VCaP (cell line): ENCODE measurements at regions not wholly inside any gene's neighbourhood (a gene's known extent, or its start where the extent isn't known, plus 50 kb on each side); places are given as distances from the start of the nearest gene placed in this dataset.

Source experiments
- H3K27ac ChIP-seq: fragments of 450-650 bp; 2 replicates; pipeline ENCODE4 v1.5.1; 2017
- TF ChIP-seq, protein P1 (sequence below): fragments of 450-650 bp; conservative IDR thresholded peaks from 2 replicates; pipeline ENCODE4 v1.5.1; 2017; ENCODE audit warnings: mild to moderate bottlenecking, moderate library complexity

DNA sequence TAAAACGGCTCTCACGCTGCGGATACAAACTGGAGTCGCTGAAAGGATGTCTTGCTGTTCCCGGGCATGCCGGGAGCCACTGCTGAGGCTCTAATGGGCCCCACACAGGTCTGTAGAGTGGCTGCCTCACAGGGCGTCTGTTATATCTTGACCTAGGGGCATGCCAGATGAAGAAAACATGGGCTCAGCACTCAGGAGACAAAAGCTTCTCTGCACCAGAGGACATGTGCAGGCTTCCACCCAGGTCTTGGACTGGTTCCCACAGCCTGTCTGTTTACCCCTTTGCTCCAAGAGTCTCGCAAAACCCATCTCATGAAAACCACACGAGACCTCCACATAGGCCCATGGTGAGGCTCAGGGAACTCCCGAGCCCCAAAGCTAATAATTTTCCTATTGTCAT lies 134.2 kb downstream of the RPS29 start:
- H3K27ac ChIP-seq: no peak overlapping the region
- TF ChIP-seq, protein P1, sequence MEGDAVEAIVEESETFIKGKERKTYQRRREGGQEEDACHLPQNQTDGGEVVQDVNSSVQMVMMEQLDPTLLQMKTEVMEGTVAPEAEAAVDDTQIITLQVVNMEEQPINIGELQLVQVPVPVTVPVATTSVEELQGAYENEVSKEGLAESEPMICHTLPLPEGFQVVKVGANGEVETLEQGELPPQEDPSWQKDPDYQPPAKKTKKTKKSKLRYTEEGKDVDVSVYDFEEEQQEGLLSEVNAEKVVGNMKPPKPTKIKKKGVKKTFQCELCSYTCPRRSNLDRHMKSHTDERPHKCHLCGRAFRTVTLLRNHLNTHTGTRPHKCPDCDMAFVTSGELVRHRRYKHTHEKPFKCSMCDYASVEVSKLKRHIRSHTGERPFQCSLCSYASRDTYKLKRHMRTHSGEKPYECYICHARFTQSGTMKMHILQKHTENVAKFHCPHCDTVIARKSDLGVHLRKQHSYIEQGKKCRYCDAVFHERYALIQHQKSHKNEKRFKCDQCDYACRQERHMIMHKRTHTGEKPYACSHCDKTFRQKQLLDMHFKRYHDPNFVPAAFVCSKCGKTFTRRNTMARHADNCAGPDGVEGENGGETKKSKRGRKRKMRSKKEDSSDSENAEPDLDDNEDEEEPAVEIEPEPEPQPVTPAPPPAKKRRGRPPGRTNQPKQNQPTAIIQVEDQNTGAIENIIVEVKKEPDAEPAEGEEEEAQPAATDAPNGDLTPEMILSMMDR: no peak

DNA sequence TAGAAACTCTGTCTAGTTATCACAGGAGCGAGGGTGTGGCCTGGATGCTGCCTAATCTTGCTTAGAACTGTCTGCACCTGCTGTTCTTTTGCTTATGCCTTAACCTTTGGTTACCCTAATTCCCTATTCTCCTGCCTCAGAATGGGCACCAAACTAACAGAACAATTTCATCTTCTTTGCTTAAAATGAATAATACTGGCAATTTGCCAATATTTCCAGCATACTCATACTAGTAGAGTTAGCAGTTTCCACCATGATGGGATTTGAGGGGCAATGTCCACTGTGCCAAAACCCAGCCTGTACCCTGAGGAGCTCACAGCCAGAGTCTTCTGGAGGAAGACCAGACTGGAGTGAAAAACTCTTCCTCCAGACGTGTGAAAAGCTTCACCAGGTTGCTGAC lies 136.4 kb downstream of the RPS29 start:
- TF ChIP-seq, protein P1: no peak
- no peak overlapping the region for H3K27ac ChIP-seq

DNA sequence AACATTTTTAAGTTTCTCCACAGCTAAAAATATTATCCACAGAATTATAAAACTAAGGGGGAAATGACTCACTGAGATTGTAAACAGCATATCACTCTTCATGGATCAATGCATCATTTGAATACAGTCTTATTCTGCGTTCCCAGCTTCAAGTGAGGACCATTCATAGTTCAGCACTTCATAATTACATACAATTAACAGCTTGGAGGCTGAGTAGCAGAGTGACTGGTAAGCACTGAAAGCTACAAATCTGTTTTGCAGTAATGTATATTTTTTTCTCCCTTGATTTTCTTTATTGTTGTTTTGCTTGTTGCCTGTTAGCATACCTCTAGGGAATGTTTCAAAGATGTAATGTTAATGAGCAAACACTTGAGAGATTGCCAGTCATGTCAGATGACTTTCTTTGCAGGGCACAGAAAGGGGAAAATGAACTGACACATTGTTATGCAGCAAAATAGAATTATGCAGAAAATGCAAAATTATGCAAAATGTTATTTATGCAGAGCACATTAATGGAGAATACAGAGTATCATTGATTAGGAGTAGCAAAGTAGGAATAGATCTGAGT lies 138.6 kb downstream of the RPS29 start:
- TF ChIP-seq, protein P1: no peak
- no peak overlapping the region for H3K27ac ChIP-seq

DNA sequence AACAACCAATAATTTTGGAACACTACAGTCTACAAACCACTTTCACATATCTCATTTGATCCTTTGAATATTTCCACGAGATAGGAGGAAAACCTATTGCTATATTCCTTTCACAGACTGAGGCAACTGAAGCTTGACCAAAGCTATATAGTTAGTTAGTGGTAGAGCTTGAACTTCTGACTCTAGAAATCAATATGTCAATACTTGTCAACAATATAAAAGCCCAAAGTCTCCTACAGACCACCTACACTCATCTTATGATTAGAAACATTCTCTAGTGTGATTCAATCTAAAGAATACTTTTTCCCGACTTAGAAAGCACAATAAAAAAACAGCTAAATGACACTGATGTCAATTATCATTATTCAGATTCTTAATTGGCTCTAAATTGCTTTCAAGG lies 139.4 kb downstream of the RPS29 start:
- TF ChIP-seq, protein P1: no peak
- H3K27ac ChIP-seq: no peak overlapping the region

DNA sequence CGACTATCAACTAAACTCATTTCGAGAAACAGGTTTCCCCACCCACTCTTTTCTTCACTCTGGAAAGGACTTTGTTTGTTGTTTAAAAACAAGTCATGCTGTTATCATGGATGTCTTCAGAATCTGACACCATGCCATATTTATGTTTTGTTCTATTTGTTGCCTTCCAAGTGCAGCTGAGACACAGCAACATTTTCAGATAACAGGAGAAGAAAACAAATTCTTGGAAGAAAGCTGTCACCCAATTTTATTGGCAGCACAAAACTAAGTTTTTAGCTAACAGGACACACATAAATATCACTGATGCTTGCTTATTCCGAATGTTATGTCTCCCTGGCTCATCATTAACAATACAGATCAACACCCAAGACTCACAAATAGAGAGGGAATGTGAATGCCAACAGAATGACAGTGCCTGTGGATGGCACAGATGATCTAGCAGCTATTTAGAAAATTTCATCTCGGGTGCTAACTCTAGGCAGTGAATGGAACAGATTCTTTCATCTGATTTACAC lies 147.9 kb downstream of the RPS29 start:
- TF ChIP-seq, protein P1: no peak
- H3K27ac ChIP-seq: no peak overlapping the region

DNA sequence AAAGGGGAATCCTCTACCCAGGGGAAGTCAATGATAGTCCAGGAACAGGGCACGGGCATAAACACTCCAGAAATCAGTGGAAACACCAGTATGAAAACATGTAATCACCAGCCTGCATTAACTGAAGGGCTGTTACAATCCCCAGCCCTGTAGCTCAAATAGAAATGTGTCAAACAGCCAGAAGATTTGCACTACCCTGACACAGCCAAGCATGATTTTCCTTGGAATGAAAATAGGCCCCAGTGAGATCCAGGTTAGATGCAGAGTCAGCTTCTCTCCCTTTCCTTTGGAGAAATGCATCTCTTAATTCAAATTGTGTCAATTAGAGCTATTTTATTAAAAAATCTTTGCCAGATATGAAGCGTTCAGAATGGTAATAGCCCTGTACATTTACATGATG lies 158.1 kb downstream of the RPS29 start:
- TF ChIP-seq, protein P1: no peak
- H3K27ac ChIP-seq: no peak overlapping the region

DNA sequence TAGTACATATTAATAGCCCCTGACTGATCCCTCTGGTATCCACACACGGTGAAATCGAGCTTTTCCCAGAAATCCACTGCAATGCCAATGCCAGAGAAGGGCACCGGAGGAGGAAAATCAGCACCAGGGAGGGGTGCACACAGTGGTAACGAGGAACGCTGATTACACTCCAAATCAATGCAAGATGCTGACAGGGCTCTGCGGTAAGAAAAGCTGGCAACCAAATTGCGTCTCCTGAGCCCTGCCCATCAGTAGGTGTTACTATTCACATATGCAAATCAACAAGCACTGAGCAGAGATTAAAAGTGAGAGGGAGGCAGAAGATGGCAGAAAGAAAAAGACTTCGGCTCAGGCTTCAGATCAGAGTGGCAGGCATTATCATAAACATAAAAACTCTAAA lies 159.1 kb downstream of the RPS29 start:
- TF ChIP-seq, protein P1: no peak

More for the DNA sequence above, 159.1 kb downstream of the RPS29 start:
- no peak overlapping the region for H3K27ac ChIP-seq
